ENCODE measurements at regions not wholly inside any gene's neighbourhood (a gene's known extent, or its start where the extent isn't known, plus 50 kb on each side); places are given as distances from the start of the nearest gene placed in this dataset.

DNA sequence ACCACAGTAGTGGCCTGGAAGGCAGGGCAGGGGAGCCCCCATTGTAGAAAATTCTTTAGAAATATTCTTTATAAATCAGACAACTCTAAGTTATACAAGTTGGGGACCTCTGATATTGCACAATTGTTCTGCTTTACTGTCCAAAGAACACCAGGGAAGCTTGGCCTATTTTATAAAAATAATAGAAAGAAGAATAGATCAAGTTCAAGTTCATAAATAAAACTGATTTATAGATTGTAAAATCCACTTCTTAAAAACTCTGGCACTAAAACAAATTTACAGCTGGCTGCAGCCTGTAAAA is 55.0 kb upstream of the GALNT2 start:
- no peaks in the 10 kb centered on the region for H3K4me1 Mint-ChIP-seq
- H3K27ac Mint-ChIP-seq = no peak overlapping the region
- CTCF ChIA-PET = no interaction called here
- intact Hi-C loops (cut with micrococcal nuclease) = no loop called here
- peaks cover 5% of the 10 kb centered on the region for H3K27me3 Mint-ChIP-seq
- H3K4me3 Mint-ChIP-seq = no peak overlapping the region
- DNase-seq (no peak), ATAC-seq (ENCODE audit: low read depth) (no peak)
- no peaks in the 10 kb centered on the region for H3K36me3 Mint-ChIP-seq (ENCODE audit: low read depth)
- no peaks in the 10 kb centered on the region for H3K9me3 Mint-ChIP-seq
- POLR2A ChIA-PET = no interaction called here
- TF ChIP-seq, protein P1, sequence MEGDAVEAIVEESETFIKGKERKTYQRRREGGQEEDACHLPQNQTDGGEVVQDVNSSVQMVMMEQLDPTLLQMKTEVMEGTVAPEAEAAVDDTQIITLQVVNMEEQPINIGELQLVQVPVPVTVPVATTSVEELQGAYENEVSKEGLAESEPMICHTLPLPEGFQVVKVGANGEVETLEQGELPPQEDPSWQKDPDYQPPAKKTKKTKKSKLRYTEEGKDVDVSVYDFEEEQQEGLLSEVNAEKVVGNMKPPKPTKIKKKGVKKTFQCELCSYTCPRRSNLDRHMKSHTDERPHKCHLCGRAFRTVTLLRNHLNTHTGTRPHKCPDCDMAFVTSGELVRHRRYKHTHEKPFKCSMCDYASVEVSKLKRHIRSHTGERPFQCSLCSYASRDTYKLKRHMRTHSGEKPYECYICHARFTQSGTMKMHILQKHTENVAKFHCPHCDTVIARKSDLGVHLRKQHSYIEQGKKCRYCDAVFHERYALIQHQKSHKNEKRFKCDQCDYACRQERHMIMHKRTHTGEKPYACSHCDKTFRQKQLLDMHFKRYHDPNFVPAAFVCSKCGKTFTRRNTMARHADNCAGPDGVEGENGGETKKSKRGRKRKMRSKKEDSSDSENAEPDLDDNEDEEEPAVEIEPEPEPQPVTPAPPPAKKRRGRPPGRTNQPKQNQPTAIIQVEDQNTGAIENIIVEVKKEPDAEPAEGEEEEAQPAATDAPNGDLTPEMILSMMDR (IDR thresholded peaks at IDR 0.05) = no peak

DNA sequence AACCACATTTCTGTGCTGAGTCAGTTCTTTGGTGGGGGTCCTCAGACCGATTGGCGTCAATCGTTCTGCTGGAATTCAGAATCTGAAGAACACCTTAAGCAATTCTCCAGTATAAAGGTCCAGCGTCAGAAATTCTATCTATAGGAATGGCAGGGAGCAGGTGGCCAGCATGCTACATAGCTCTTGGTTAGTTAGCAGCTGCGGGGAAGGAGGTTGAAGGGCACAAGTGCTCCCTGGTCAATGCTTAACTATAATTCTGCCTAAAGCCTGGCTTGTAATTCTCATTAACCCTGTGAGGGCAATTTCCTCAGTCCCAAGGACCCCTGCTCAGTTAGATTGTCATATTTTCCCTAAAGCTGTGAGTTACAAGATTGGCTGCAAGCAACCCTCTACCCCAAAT is 54.3 kb upstream of the GALNT2 start:
- CTCF ChIA-PET = no interaction called here
- TF ChIP-seq, protein P1 (IDR thresholded peaks at IDR 0.05) = no peak
- Mint-ChIP-seq H3K4me1 (no peaks in the 10 kb centered on the region), H3K36me3 (ENCODE audit: low read depth) (no peaks in the 10 kb centered on the region), H3K9me3 (no peaks in the 10 kb centered on the region), H3K27me3 (no peaks in the 10 kb centered on the region), H3K4me3 (no peak overlapping the region), H3K27ac (no peak overlapping the region)
- intact Hi-C loops (cut with micrococcal nuclease) = no loop called here
- DNase-seq (no peak), ATAC-seq (ENCODE audit: low read depth) (no peak)
- POLR2A ChIA-PET = no interaction called here

DNA sequence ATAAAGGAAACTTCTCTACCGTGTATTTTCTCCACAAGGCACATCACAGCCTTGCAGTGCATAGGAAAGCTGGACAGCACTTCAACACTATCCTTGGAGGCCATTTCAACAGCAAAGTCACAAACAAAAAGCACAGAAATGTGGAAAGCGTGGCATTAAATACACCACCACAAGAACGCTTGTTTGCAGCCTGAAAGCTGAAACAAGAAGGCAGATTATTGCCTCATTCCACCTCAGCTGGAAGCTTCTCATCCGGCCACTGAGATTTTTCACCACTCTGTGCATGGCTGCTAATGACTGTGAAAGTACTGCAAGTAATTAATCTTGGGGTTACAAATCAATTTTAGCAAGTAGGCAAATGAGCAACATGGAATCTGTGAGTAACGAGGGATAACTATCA is 50.9 kb upstream of the GALNT2 start:
- no peaks in the 10 kb centered on the region for H3K9me3 Mint-ChIP-seq
- peaks cover 2% of the 10 kb centered on the region for H3K27me3 Mint-ChIP-seq
- no peak for DNase-seq
- no peak overlapping the region for H3K4me3 Mint-ChIP-seq
- TF ChIP-seq, protein P1 (IDR thresholded peaks at IDR 0.05) = no peak
- intact Hi-C loops (cut with micrococcal nuclease) = no loop called here
- H3K4me1 Mint-ChIP-seq = no peaks in the 10 kb centered on the region
- ChIA-PET POLR2A (no interaction called here), CTCF (no interaction called here)
- H3K27ac Mint-ChIP-seq = no peak overlapping the region
- no peaks in the 10 kb centered on the region for H3K36me3 Mint-ChIP-seq (ENCODE audit: low read depth)
- no peak for ATAC-seq (ENCODE audit: low read depth)

Data from activated B cell treated with CpG ODN at 0.5 μM for 24 hours (primary cell).